Right lobe of liver (tissue), 4 donors: ENCODE measurements at regions not wholly inside any gene's neighbourhood (a gene's known extent, or its start where the extent isn't known, plus 50 kb on each side); places are given as distances from the start of the nearest gene placed in this dataset.

Experiments
- CTCF ChIP-seq, 4 donors: fragments of 200-600 bp in 3 of 4; fragments of 450-650 bp in 1 of 4; IDR thresholded peaks; one replicate each; pipeline versions ENCODE4 v1.5.1 to v1.8.0; 2016 to 2022; ENCODE audit warnings: antibody characterized with exemption in 4 of 4, mild to moderate bottlenecking in 2 of 4
- POLR2A ChIP-seq: fragments of 450-650 bp; IDR thresholded peaks from one replicate; pipeline ENCODE4 v1.6.1; 2017; ENCODE audit warnings: antibody characterized with exemption, mild to moderate bottlenecking
- donor health status: DM: no; HTN: no; CAD: no.
- donor health status: DM: no; HTN: no; CAD: no.
- donor health status: DM: no; HTN: yes; CAD: no.

GRCh38 chr7:17146621-17147020 lies 151.8 kb upstream of the AHR start:
- TF ChIP-seq POLR2A (no peak), CTCF (IDR thresholded peaks at IDR 0.05) (no peak)
